Right lung (tissue), 2 donors: ENCODE measurements at regions not wholly inside any gene's neighbourhood (a gene's known extent, or its start where the extent isn't known, plus 50 kb on each side); places are given as distances from the start of the nearest gene placed in this dataset.
"Not testable (repeated sequence)": the region's sequence is repeated elsewhere in the genome, so short reads cannot be mapped to it uniquely, and the experiment has no call there.

Experiments
- DNase-seq, 2 donors: peaks; one replicate each; pipeline ENCODE4 v3.0.0-alpha.2; 2013

DNA sequence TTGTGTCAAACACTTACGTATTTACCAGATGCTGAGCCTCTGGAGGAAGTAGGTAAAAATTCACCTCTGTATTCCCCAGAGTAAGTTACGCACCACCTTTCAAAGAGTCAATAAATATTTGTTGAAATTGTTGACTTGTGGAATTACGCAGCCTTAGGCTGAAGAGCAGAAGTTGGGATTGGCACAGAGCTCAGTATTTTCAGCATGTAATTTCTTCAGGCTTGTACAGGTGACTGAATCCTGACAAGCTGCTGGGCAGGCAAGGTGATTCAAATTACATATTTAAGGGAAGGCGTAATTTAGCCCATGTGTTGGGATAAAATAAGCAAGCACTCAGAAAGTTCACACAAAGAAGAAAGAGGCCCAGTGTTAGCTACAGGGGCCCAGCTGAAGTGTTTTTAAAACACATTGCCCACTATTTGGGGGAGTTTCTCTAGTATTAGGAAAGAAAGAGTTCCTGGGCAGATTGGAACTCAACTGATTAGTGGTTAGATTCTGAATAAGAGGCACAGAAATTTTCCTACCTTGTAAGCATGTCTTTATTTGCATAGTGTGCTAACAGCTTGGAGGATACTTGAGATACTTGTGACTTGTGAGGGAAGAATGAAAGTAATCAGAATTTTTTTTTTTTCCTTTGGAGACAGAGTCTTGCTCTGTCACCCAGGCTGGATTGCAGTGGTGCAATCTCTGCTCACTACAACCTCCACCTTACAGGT lies 165.3 kb upstream of the FBXL7 start:
- peak in 1 of 2 donors; percentile 43 for DNase-seq

DNA sequence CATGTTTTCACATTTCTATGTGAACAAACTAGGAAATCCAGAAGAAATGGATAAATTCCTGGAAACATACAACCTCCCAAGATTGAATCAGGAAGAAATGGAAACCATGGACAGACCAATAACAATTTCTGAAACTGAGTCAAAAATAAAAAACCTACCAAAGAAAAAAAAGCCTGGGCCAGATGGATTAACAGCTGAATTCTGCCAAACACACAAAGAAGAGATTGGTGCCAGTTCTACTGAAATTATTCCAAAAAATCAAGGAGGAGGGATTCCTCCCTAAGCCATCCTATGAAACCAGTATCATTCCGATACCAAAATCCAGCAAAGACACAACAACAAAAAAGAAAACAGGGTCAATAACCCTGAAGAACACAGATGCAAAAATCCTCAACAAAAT lies 166.9 kb upstream of the FBXL7 start:
- no peak for DNase-seq

DNA sequence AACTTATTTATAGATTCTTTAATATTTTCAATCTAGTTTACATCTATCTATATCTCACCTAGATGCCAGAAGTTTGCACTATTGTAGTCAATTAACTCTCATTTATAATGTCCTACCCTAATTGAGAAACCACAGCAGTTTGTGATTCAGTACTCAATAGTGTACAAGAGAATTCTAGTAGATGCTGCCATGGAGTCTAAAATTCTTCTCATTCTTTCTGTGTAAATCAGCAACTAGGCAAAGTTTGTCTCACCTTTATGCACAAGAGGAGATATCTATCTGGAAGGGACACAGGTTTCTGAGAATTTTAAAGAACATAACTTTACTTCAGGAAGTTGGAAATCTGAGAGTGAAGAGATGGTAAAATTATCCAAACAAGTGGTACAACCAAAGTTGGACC lies 173.0 kb upstream of the FBXL7 start:
- no peak for DNase-seq

DNA sequence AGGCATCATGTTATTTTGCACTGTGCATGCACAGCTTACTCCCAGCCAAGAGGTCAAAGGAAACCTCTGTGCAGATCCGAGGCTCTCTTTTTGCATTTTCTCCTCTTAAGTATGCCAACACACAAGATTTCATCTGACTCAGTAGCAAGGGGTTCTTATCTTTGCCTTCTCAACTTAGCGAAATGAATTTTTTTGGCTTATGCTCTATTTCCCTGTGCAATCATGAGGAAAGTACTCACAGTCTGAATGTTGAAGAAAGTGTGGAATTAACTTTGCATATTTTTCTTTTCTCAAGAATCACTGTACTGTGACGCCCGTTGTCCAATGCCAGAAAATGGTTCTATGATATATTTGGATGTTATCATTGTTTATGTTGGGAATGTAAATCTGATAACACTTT lies 173.5 kb upstream of the FBXL7 start:
- no peak for DNase-seq

DNA sequence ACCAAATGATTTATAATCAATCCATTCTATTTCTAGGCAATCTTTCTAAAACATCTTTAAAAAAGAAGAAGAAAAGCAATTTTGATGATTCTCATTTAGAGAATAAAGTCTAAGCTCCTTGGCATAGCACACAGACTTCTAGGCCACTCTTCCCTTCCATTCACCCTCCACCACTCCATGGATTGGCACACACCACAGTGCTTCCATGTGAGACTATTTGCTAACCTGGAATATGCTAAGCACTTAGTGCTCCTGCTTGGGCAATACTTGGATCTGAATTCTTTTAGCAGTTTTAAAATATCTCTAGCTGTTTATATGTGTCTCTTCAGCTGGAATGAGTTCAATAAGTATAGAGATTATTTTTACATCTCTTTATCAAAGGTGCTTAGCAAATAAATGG lies 177.6 kb upstream of the FBXL7 start:
- no peak for DNase-seq

DNA sequence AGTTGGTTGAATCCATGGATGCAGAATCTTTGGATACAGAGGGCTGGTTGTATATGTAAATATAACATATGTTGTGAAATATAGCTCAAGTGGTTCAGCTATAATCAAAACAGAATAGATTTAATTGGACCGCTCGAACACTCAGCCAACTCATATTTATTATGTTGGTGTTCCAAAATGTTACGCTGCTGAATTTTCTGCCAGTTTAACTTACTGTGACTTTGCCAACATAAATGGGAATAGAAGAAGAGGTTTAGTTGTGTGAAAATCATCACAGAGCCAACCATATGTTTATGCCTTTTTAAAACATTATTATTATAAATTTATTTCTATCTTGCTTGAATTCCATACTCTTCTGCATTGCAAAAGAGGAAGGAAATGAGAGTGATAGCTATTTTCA lies 178.2 kb upstream of the FBXL7 start:
- peak in 1 of 2 donors; percentile 32 for DNase-seq

DNA sequence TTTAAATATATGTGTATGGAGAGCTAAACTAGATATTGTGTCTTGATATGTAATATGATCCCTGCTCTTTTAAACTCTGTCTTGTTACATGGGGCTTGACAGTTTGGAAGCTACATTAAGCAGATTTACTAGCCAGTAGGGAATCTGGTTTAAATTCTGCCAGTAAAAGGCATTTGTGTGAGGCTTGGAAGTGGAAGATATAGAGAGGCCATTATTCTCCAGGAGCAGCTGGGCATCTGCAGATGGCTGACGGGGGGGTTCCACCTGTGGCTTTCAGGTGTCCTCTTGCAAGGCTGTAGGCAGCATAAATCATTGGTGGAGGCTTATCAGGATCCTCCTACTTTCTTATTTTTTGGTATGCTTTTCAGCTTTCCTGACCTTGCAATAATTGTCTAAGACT lies 179.1 kb upstream of the FBXL7 start:
- DNase-seq = no peak

DNA sequence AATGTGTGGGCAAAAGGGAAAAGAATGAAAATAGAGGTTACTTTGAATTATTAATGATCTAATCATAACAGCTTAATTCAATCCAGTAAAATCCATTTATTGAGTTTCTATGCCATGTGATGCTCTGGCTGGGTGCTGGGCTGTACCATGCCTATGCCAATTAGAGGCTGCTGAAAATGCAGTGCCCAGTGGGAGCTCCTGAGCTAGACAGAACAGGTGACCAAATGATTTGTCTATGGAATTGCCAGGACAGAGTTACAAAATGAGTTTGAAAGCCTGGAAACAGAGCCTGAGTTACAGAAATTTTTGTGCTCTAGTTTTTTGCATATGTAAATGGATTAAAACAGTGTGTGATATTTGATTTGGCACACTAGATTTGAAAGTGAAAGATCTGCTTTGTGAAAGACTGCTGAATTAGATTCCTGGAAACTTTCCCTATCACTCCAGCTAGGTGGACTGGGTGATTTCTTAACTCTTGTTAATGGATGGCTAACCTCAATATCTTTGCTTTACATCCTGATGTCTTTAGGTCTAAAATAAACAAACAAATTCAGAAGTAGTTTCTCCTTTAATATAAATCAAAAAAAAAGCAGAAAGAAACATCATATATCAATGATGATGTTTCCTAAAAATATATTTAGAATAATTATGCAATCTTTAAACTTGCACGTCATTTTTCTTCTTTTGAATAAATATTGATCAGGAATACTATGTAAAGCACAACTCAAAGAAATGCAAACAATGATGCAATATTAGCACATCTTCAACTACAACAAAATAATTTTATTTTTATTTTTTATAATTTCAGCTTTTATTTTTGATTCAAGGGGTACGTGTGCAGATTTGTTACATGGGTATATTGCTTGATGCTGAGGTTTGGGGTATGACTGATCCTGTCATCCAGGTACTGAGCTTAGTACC lies 194.8 kb upstream of the FBXL7 start:
- no peak for DNase-seq

DNA sequence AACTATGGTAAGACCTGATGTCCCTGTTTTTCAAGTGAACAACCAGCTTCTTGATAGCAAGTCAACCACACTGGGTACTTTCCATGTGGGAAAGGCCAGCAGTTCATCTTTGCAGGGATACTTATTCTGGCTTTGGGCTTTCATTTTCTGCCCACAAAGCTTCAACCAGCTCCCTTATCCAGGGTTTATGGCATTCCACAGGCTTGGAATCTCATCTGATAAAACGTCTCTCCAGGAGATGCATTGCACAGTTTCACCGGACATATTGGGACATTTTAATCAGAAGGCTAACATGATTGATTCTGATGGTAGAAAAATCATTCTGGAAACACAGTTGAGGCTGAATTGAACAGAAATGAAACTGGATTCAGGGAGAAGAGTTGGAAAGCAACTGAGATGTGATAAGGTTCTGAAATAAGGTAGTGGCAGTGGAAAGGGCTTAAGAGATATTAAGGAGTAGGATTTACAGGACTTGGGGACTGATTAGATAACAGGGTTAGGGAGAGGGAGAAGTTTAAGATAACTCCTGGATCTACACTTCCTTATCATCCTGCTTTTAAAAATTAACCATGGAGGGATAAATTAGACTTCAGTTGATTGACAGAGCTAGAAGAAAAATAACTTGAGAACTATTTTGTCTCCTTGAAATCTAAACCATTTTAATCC lies 195.8 kb upstream of the FBXL7 start:
- DNase-seq = no peak

DNA sequence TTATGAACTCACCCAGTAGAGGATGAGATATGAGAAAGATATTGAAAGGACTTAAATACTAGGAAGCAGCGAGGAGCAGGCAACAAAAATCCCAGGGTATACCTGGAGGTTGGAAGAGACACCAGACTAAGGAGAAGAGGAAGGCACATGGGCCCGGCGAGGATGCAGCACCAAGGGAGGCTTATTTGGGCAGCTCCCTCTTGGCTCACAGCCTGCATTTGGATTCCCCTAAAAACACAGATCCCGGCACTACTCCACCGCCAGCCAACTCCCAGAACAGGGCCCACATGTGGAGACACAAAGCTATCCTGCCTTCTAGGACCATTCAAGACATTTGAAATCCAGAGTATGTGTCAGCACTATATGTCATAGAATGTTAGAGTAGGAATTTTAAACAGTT lies 199.8 kb upstream of the FBXL7 start:
- no peak for DNase-seq

DNA sequence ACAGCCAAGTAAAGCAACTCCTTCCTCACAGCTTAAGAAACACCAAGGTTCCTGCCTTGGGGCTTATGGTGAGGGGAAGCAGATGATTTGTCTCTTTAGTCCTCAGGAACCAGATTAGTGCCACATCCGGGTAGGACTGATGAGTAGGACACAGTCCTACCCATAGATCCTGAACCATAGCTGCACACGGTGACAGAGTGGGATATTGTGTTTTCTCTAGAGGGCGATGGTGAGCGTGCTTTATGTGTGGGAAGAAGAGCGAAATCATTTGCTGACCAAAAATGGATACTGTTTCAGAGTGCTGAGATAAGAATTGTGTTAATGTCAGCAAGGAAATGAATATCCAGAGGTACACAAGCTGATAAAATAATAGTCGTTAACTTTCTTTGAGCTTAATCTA lies 209.0 kb upstream of the FBXL7 start:
- DNase-seq = no peak

DNA sequence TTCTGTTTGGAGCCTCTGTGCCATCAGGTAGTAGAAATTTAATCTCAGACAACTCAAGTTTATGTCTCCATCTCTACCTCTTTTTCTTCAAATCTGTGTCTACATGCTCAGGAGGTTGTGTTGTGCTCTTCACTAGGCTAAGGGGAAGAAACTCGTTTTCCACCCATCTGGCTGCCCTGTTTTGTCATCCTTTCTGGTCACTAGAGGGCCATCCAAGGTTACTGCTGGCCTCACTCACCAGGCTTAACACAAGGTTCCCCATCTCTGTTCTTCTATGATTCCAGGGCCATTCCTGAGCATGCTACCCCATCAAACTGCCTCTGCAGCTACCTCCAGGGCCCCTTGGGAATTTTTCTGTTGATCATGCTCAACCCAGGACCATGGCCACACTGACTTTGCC lies 213.3 kb upstream of the FBXL7 start:
- DNase-seq = peak in 1 of 2 donors; percentile 36

DNA sequence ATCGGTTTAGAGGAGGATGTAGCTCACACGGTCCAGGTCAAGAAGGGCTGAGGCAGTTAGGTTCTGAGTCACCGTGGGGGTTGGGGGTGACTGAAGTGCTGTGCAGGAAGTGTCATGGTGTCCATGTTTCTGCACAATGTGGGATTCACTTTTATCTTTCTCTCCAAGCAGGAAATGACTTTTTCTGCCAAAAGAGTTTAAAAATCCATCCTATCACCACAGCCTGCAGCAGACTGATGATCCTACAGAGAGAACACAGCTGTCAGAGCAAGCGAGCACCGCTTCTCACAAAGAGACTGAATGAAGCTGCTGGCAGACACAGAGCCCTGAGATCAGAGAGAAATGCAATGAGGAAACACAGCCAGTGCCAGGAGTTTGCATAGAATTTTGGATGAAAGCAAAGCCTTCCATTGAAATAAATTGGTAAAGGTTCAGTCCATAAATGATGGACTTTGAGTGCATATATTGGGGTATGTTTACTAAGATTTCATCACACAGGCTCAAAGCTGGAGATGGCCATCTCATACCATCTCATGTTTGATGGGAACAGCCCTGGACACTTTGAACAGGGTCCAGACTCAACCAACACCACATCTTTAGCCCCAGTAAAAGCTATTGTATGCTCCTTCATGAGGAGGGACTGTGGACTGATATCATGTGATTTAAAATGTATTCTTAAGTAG lies 213.9 kb upstream of the FBXL7 start:
- DNase-seq = peak; percentile 89 to 90

DNA sequence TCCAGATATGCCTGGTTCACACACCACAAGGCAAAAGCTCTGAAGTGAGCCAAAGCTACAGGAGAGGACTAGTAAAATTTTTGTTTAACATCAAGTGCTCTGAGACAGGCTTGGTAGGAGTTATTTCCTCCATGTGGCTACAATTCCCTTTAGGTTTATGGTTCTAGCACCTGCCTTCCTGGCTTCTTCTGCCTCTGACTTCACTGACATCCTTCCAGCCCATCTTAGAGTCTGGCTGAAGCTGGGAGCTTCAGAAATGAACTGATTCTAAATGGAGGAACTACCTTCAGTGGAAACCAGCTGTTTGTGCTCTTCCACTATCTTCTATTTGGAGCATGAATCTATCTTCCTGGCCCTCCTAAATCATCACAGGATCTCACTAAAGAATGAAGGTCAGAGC lies 215.3 kb upstream of the FBXL7 start:
- no peak for DNase-seq

DNA sequence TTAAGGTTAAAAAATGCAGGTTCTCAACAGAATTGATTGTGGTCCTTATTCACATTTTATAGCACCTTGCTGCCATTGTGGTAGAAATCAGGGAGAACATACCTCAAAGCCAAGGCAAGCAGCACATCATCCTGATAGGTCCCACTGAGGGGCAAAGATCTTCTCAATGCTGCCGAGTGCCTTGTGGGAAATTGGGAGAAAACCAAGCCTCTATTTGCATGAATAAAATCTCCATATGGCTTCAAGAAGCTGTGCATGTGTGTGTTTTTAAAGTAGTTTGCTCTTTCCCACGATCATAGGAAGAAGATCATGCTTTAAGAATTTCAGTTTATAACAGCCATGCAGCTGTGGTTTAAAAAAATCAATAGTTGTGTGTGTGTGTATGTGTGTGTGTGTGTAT lies 216.9 kb upstream of the FBXL7 start:
- DNase-seq = no peak

DNA sequence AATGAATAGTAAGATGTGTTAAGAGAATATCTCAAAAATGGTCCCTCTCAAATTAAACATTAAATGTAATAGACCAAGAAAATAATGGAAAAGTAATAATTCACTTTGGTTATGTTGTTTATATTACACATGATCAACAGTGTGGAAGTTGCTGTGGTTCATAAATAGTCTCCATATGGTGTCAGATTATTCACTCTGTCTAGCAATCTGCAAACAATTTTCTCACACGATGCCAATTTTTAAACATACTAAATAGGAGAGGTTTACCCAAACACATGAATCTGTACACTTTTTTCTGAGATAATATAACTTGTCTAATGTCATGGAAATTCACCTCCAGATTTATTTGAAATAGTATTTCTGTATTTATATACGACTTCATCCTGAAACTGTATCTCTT lies 217.4 kb upstream of the FBXL7 start:
- DNase-seq = no peak

DNA sequence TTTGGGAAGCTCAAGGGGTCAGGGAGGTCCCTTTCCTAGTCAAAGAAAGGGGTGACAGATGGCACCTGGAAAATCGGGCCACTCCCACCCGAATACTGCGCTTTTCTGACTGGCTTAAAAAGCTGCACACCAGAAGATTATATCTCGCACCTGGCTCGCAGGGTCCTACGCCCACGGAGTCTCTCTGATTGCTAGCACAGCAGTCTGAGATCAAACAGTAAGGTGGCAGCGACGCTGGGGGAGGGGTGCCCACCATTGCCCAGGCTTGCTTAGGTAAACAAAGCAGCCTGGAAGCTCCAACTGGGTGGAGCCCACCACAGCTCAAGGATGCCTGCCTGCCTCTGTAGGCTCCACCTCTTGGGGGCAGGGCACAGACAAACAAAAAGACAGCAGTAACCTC lies 228.4 kb upstream of the FBXL7 start:
- not testable (repeated sequence) for DNase-seq

DNA sequence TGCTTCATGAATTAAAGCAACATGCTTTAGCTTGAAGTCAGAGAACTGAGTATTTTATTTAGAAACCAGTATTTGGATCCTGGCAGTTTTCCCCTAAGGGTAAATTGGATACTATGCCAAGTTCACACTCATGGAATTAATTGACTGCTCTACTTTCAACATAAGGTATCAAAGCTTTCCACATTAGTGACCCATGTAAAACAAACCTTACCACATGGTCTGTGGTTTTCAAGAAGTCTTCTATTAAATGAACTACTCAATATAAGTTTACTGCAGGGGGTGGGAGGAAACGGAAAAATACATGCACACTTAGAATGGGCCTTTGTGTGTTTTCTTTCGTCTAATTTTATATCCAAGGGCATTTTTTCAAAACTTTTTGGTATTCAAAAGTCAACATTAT lies 232.0 kb upstream of the FBXL7 start:
- DNase-seq = no peak

DNA sequence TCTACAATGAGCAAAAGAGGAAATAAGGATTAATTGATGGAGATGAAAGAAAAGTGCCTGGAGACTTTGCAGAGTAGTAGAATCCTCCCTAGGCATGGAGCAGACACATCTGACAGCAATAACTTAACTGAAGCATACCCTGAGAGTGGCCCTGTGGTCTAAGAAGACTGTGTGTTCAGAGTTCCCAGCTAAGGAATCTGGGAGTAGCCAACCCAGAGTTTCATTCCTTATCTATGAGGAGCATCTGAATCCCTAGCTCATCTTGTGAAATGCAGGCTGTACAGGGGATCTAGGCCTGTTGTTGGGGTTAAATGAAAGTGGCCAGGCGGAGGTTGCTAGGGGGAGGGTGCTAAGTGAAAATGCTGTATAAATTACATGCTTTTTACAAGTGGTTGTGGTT lies 233.1 kb upstream of the FBXL7 start:
- DNase-seq = no peak

DNA sequence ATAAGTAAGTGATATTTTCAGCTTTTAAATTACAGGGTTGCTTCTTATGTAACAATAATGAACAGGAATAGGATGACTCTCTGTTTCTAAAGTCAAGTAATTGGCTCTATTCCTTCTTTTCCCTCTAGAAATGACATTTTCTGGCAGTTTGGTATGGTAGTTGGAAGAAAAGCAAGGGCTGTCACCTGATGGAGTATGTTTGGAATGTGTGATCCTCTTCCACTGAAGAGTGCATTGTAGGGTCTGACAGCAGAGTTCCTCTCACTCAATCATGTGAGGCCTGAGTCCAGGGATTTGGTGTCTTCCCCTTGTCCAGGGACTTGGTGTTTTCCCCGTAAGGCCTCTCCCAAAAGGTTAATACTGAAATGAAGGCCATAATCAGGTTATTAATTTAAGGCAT lies 233.8 kb upstream of the FBXL7 start:
- DNase-seq = no peak

DNA sequence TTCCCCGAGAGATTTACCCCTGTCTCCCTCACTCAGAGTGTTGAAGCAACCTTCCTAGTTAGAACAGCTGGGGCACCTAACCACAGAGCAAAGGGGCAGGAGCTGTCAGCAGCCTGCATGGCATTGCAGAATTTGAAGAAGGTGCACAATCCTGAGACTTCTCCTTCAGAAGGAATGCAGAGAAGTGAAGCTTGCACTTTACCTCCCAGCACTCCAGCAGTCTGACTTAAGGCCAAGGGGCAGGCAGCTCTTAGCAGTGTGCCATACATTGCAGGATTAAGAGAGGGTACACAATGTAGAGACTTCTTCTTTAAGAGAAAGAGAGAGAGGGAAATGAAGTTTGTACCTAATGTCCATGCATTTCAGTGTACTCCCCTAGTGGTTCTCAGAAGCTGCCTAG lies 236.0 kb upstream of the FBXL7 start:
- DNase-seq = no peak

DNA sequence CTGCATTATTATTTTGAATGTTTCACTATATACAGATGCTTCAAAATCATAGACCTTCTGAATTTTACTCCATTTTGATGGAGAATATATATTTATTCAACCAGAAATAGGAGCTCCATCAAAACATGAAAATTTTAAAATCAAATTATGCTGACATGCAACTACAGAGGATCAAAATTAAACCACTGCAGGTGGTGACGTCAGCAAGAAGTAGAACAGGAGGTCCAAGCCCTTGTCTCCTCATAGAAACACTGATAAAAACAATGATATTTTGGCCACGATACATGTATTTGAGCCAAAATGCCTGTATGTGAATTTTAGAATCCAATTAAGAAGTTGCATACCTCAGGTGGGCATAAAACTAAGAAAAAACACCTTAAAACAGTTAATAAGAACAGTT lies 236.6 kb upstream of the FBXL7 start:
- DNase-seq = no peak
